Stomach (tissue), 8 donors: ENCODE measurements at regions not wholly inside any gene's neighbourhood (a gene's known extent, or its start where the extent isn't known, plus 50 kb on each side); places are given as distances from the start of the nearest gene placed in this dataset.

Experiments
- DNase-seq, 2 donors: peaks; one replicate each; pipeline versions ENCODE4 v3.0.0 to v3.0.0-alpha.2; 2013 to 2019
- H3K27ac ChIP-seq, 5 donors: fragments of 200-600 bp in 4 of 5; sonication (generic) in 4 of 5; one replicate each; pipeline ENCODE4 v1.5.1; 2013 to 2019; ENCODE audit warnings: mild to moderate bottlenecking in 1 of 5, moderate library complexity in 1 of 5
- H3K27me3 ChIP-seq, 3 donors: fragments of 200-600 bp; sonication (generic); one replicate each; pipeline ENCODE4 v1.5.1; 2017 to 2019; ENCODE audit warnings: mixed run types in 1 of 3
- H3K36me3 ChIP-seq, 4 donors: fragments of 200-600 bp; sonication (generic); 1 replicate in 3 of 4; 2 replicates in 1 of 4; pipeline ENCODE4 v1.5.1; 2016 to 2019
- H3K4me1 ChIP-seq, 4 donors: fragments of 200-600 bp; sonication (generic); one replicate each; pipeline ENCODE4 v1.5.1; 2016 to 2019
- H3K4me3 ChIP-seq, 4 donors: fragments of 200-600 bp; sonication (generic) in 3 of 4; one replicate each; pipeline ENCODE4 v1.5.1; 2016 to 2019; ENCODE audit warnings: mild to moderate bottlenecking in 1 of 4
- H3K9me3 ChIP-seq, 4 donors: fragments of 200-600 bp; sonication (generic); one replicate each; pipeline ENCODE4 v1.5.1; 2016 to 2019
- CTCF ChIP-seq, 7 experiments: fragments of 450-650 bp in 4 of 7; fragments of 200-600 bp in 3 of 7; sonication (generic) in 3 of 7; IDR thresholded peaks; one replicate each; pipeline ENCODE4 v1.5.1; 2016 to 2019; ENCODE audit warnings: antibody characterized with exemption in 7 of 7, control low read depth in 2 of 7, mild to moderate bottlenecking in 1 of 7
- EP300 ChIP-seq: sonication (generic); formaldehyde crosslinking; IDR thresholded peaks from one replicate; pipeline ENCODE4 v1.6.1; 2017; ENCODE audit warnings: antibody characterized with exemption
- POLR2A ChIP-seq, 4 donors: fragments of 450-650 bp; IDR thresholded peaks; one replicate each; pipeline ENCODE4 v1.6.1; 2016; ENCODE audit warnings: antibody characterized with exemption in 4 of 4, control low read depth in 2 of 4, mild to moderate bottlenecking in 1 of 4, moderate library complexity in 1 of 4
- POLR2AphosphoS5 ChIP-seq, 3 donors: sonication (generic); formaldehyde crosslinking; IDR thresholded peaks; one replicate each; pipeline ENCODE4 v1.6.1; 2016; ENCODE audit warnings: antibody characterized with exemption in 3 of 3
- WGBS, 5 donors: extraction: QIAGEN DNeasy Blood & Tissue Kit in 3 of 5; methylation state at CpG; one replicate each; pipeline versions ENCODE4 v1.1.5 to v1.1.7; 2013 to 2018; 5-methylcytosine and 5-hydroxymethylcytosine counted together
- intact Hi-C: fragments of 100-400 bp; cut with DNase I; formaldehyde crosslinking; loops from one replicate; pipeline ENCODE4 v1.15.1; 2023; ENCODE audit warnings: low total_unique reads
- donor health status: healthy with polysubstance abuse.
- donor health status: Bipolar disorder and iron deficiency.
- donor health status: healthy.

GRCh38 chr14:56953884-56954283 lies 143.6 kb upstream of the OTX2 start:
- Histone ChIP-seq H3K9me3 (no peaks in the 10 kb centered on the region), H3K27me3 (peaks cover 0 to 16% (median 0%) of the 10 kb centered on the region in 3 donors), H3K27ac (no peak overlapping the region), H3K4me1 (peaks cover 0 to 10% (median 5%) of the 10 kb centered on the region in 4 donors), H3K36me3 (no peaks in the 10 kb centered on the region), H3K4me3 (no peak overlapping the region)
- intact Hi-C loops: no loop called here
- DNase-seq: no peak
- TF ChIP-seq POLR2A (IDR thresholded peaks at IDR 0.05) (no peak), POLR2AphosphoS5 (IDR thresholded peaks at IDR 0.05) (no peak)
- WGBS, 5 donors: 8 to 24% (median 20%) methylated on average over 5 of the region's 5 CpGs

DNA sequence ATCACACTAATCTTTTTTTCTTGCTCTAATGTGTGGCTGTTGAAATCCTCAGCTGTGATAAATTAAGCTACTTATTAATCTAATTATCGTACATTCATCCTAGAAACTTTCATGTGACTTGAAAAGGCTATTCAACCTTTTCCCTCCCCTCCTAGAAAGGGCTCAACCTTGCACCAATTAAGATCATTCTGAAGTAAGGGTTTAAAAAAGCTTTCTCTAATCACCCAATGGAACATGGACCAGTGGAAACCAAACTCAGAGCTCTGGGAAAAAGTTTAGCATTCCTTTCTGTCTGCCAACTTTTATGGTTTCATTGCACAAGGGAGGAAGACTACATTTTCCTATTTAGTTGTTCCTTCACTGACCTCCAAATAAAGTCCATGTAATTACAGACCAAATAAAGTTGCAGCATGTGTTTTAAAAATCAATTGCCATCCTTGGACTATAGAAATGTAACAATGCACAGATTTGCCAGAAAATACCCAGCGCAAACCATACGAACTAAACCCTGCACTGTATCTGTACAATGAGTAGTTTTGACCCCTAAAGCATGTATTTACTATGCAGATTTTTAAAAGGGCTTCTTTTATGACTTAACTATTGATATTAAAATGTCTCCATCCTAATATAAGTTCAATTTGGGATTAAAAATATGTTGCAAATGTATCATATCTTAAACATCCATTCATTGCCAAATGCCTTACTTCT lies 142.6 kb upstream of the OTX2 start:
- WGBS, 5 donors: 71 to 77% (median 73%) methylated on average over 3 of the region's 3 CpGs
- DNase-seq: no peak
- no peak for TF ChIP-seq EP300
- no peak for TF ChIP-seq POLR2A (IDR thresholded peaks at IDR 0.05)
- no peak for TF ChIP-seq POLR2AphosphoS5 (IDR thresholded peaks at IDR 0.05)
- no peak for TF ChIP-seq CTCF (IDR thresholded peaks at IDR 0.05)

DNA sequence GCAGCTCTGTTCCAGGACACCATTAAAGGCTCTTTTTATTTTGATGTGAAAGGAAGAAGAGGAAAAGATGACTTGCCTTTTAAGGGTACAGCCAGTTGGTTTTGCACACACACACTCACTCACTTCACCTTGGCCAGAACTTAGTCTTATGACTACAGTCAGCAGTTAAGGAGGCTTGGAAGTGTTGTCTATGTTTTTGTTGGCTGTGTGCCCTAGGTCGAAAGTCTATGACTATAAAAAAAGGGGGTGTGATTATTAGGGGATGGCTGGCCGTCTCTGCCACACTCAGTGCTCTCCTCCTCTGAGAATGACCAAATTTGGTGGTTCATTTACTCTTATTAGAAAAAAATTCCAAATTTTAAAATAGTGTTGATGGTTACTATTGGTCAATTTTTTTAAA lies 139.5 kb upstream of the OTX2 start:
- Histone ChIP-seq H3K27me3 (peaks cover 0 to 16% (median 0%) of the 10 kb centered on the region in 3 donors), H3K4me1 (peaks cover 0 to 10% (median 5%) of the 10 kb centered on the region in 4 donors), H3K27ac (no peak overlapping the region), H3K4me3 (no peak overlapping the region), H3K36me3 (no peaks in the 10 kb centered on the region), H3K9me3 (no peaks in the 10 kb centered on the region)
- TF ChIP-seq POLR2AphosphoS5 (IDR thresholded peaks at IDR 0.05): no peak
- TF ChIP-seq POLR2A (IDR thresholded peaks at IDR 0.05): no peak
- TF ChIP-seq EP300: no peak
- TF ChIP-seq CTCF (IDR thresholded peaks at IDR 0.05): no peak
- intact Hi-C loops: no loop called here
- WGBS, 5 donors: 6 to 27% (median 8%) methylated on average over 2 of the region's 2 CpGs
- peak in 1 of 2 donors; percentile 67 for DNase-seq

More for the DNA sequence above, 142.6 kb upstream of the OTX2 start:
- intact Hi-C loops: no loop called here
- Histone ChIP-seq H3K4me3 (no peak overlapping the region), H3K27ac (no peak overlapping the region), H3K27me3 (peaks cover 0 to 16% (median 0%) of the 10 kb centered on the region in 3 donors), H3K4me1 (peaks cover 0 to 10% (median 5%) of the 10 kb centered on the region in 4 donors), H3K9me3 (no peaks in the 10 kb centered on the region), H3K36me3 (no peaks in the 10 kb centered on the region)

- intact Hi-C loops: no loop called here
- WGBS, 5 donors: 38 to 52% (median 44%) methylated on average over 2 of the region's 2 CpGs
Observed at GRCh38 chr14:56945291-56945690, 135.0 kb upstream of the OTX2 start.

More at GRCh38 chr14:56945291-56945690, 135.0 kb upstream of the OTX2 start:
- Histone ChIP-seq H3K4me3 (no peak overlapping the region), H3K36me3 (no peaks in the 10 kb centered on the region), H3K27ac (no peak overlapping the region), H3K9me3 (peaks cover 0 to 6% (median 0%) of the 10 kb centered on the region in 4 donors), H3K27me3 (no peaks in the 10 kb centered on the region), H3K4me1 (no peaks in the 10 kb centered on the region)
- TF ChIP-seq CTCF (IDR thresholded peaks at IDR 0.05) (no peak), POLR2AphosphoS5 (IDR thresholded peaks at IDR 0.05) (no peak), POLR2A (IDR thresholded peaks at IDR 0.05) (no peak), EP300 (no peak)
- DNase-seq: no peak
